H1 (cell line): ENCODE measurements at regions not wholly inside any gene's neighbourhood (a gene's known extent, or its start where the extent isn't known, plus 50 kb on each side); places are given as distances from the start of the nearest gene placed in this dataset.

Experiments
- CTCF ChIA-PET: fragments of 300-600 bp; sonication (Branson Sonifier 250); formaldehyde crosslinking; loops from one replicate; lab custom pipeline; 2021; ENCODE audit not compliant: partially characterized antibody; lab: Charles Lee
- POLR2A ChIA-PET: fragments of 300-600 bp; sonication (Branson Sonifier 250); formaldehyde crosslinking; loops from one replicate; lab custom pipeline; 2021; ENCODE audit warnings: inconsistent platforms; ENCODE audit not compliant: partially characterized antibody; lab: Charles Lee
- DNase-seq, 2 experiments: peaks; one replicate each; pipeline versions ENCODE4 v3.0.0 to v3.0.0-alpha.2; 2010 to 2022; ENCODE audit warnings: low spot score in 2 of 2, low read depth in 1 of 2, mixed read lengths in 1 of 2
- FAIRE-seq: peaks from 2 replicates; lab custom pipeline; 2011; peaks lifted over from hg19 to GRCh38; lab: Jason Lieb, UNC
- H2AFZ ChIP-seq: 2 replicates; pipeline ENCODE4 v1.8.1; 2012; ENCODE audit warnings: low read length, inconsistent platforms
- H2AK5ac ChIP-seq: 2 replicates; pipeline ENCODE4 v1.6.1; 2013; ENCODE audit warnings: low read depth, low read length
- H2BK120ac ChIP-seq: replicated peaks from 2 replicates; pipeline ENCODE3; 2013; ENCODE audit warnings: low read depth, low read length, inconsistent platforms
- H2BK12ac ChIP-seq: 2 replicates; pipeline ENCODE4 v1.6.1; 2013; ENCODE audit warnings: low read depth, low read length
- H2BK15ac ChIP-seq: 2 replicates; pipeline ENCODE4 v1.6.1; 2013; ENCODE audit warnings: low read length
- H2BK20ac ChIP-seq: 2 replicates; pipeline ENCODE4 v1.6.1; 2013; ENCODE audit warnings: low read length
- H2BK5ac ChIP-seq: 2 replicates; pipeline ENCODE4 v1.6.1; 2013; ENCODE audit warnings: low read depth, low read length
- H3K14ac ChIP-seq: 2 replicates; pipeline ENCODE4 v1.6.1; 2013; ENCODE audit warnings: inconsistent platforms; ENCODE audit not compliant: insufficient read length
- H3K18ac ChIP-seq: 2 replicates; pipeline ENCODE4 v1.6.1; 2013; ENCODE audit warnings: low read length; ENCODE audit errors: extremely low read depth
- H3K23ac ChIP-seq: 2 replicates; pipeline ENCODE4 v1.6.1; 2013; ENCODE audit warnings: inconsistent platforms; ENCODE audit not compliant: insufficient read length
- H3K23me2 ChIP-seq: 2 replicates; pipeline ENCODE4 v1.6.1; 2013; ENCODE audit warnings: low read depth, low read length
- H3K27ac ChIP-seq: 2 replicates; pipeline ENCODE4 v1.6.1; 2011; ENCODE audit warnings: low read depth, low read length, inconsistent platforms
- H3K27me3 ChIP-seq, 4 experiments: replicated peaks in 1 of 4; 1 replicate in 1 of 4; 2 replicates in 3 of 4; pipeline versions ENCODE4 v1.6.1 to v1.8.1; 2011 to 2013; ENCODE audit warnings: low read length in 3 of 4, mild to moderate bottlenecking in 3 of 4, inconsistent platforms in 2 of 4, mixed read lengths in 2 of 4, moderate library complexity in 1 of 4; ENCODE audit not compliant: control insufficient read depth in 3 of 4, insufficient read depth in 3 of 4; ENCODE audit errors: extremely low read depth in 1 of 4
- H3K36me3 ChIP-seq, 4 experiments: 2 replicates each; pipeline versions ENCODE4 v1.6.1 to v1.8.1; 2011 to 2013; ENCODE audit warnings: mild to moderate bottlenecking in 4 of 4, low read length in 3 of 4, moderate library complexity in 2 of 4, control low read depth in 1 of 4, inconsistent platforms in 1 of 4; ENCODE audit not compliant: insufficient read depth in 4 of 4, control insufficient read depth in 2 of 4
- H3K4ac ChIP-seq: replicated peaks from 2 replicates; pipeline ENCODE3; 2013; ENCODE audit warnings: low read length, low read depth, mixed read lengths, inconsistent platforms; ENCODE audit not compliant: insufficient read length
- H3K4me1 ChIP-seq, 4 experiments: replicated peaks in 1 of 4; 1 replicate in 1 of 4; 2 replicates in 3 of 4; pipeline versions ENCODE4 v1.6.1 to v1.8.1; 2011 to 2013; ENCODE audit warnings: low read length in 3 of 4, inconsistent platforms in 2 of 4, mixed read lengths in 1 of 4; ENCODE audit not compliant: insufficient read depth in 4 of 4, control insufficient read depth in 3 of 4
- H3K4me2 ChIP-seq, 2 experiments: 2 replicates each; pipeline versions ENCODE4 v1.6.1 to v1.8.1; 2011 to 2013; ENCODE audit warnings: low read depth in 2 of 2, low read length in 2 of 2, control low read depth in 1 of 2, inconsistent platforms in 1 of 2, mild to moderate bottlenecking in 1 of 2; ENCODE audit not compliant: insufficient read depth in 1 of 2
- H3K4me3 ChIP-seq, 4 experiments: fragments of 200-600, 300-600 bp in 1 of 4; sonication (generic), shearing (Covaris generic), sonication (Bioruptor Twin) in 1 of 4; 2 replicates each; pipeline versions ENCODE4 v1.5.1 to v1.8.1; 2011 to 2016; ENCODE audit warnings: low read length in 4 of 4, low read depth in 3 of 4, control low read depth in 2 of 4, inconsistent platforms in 2 of 4, mild to moderate bottlenecking in 2 of 4, mixed read lengths in 1 of 4, moderate library complexity in 1 of 4; ENCODE audit not compliant: insufficient read depth in 2 of 4; ENCODE audit errors: extremely low read depth in 1 of 4
- H3K56ac ChIP-seq: replicated peaks from 2 replicates; pipeline ENCODE3; 2013; ENCODE audit warnings: low read depth, mild to moderate bottlenecking, mixed read lengths, low read length, inconsistent platforms; ENCODE audit not compliant: insufficient read length
- H3K79me1 ChIP-seq: 2 replicates; pipeline ENCODE4 v1.6.1; 2013; ENCODE audit warnings: low read depth, low read length, control low read depth
- H3K79me2 ChIP-seq, 2 experiments: 2 replicates each; pipeline versions ENCODE4 v1.6.1 to v1.8.1; 2012 to 2013; ENCODE audit warnings: low read length in 2 of 2, mild to moderate bottlenecking in 2 of 2, inconsistent platforms in 1 of 2; ENCODE audit not compliant: insufficient read depth in 2 of 2, control insufficient read depth in 1 of 2
- H3K9ac ChIP-seq, 4 experiments: replicated peaks in 1 of 4; 1 replicate in 1 of 4; 2 replicates in 3 of 4; pipeline versions ENCODE4 v1.6.1 to v1.8.1; 2011 to 2013; ENCODE audit warnings: low read depth in 3 of 4, low read length in 3 of 4, control low read depth in 2 of 4, mild to moderate bottlenecking in 2 of 4, moderate library complexity in 2 of 4, inconsistent platforms in 1 of 4; ENCODE audit errors: extremely low read depth in 1 of 4
- H3K9me3 ChIP-seq, 2 experiments: 2 replicates each; pipeline versions ENCODE4 v1.6.1 to v1.8.1; 2012 to 2013; ENCODE audit warnings: mild to moderate bottlenecking in 2 of 2, moderate library complexity in 2 of 2, control low read depth in 1 of 2, inconsistent platforms in 1 of 2, low read depth in 1 of 2, low read length in 1 of 2, mixed read lengths in 1 of 2; ENCODE audit not compliant: insufficient read depth in 2 of 2
- H4K20me1 ChIP-seq, 2 experiments: replicated peaks in 1 of 2; 2 replicates each; pipeline versions ENCODE3 to v1.8.1; 2011 to 2013; ENCODE audit warnings: inconsistent platforms in 2 of 2, low read length in 2 of 2, mild to moderate bottlenecking in 1 of 2; ENCODE audit not compliant: insufficient read depth in 2 of 2, control insufficient read depth in 1 of 2
- H4K5ac ChIP-seq: 2 replicates; pipeline ENCODE4 v1.6.1; 2013; ENCODE audit warnings: low read length, low read depth, mixed read lengths, inconsistent platforms; ENCODE audit not compliant: insufficient read length
- H4K8ac ChIP-seq: 2 replicates; pipeline ENCODE4 v1.8.0; 2013; ENCODE audit warnings: mild to moderate bottlenecking, moderate library complexity, low read length, inconsistent platforms; ENCODE audit not compliant: insufficient read depth; ENCODE audit errors: extremely low read depth
- H4K91ac ChIP-seq: replicated peaks from 2 replicates; pipeline ENCODE3; 2013; ENCODE audit warnings: low read length, mixed read lengths, inconsistent platforms; ENCODE audit not compliant: insufficient read length
- ATF2 ChIP-seq: IDR thresholded peaks from 2 replicates; pipeline ENCODE4 v1.6.1; 2012; ENCODE audit warnings: low read length, inconsistent platforms
- CHD1 ChIP-seq: IDR thresholded peaks from 2 replicates; pipeline ENCODE4 v1.6.1; 2012; ENCODE audit warnings: low read depth, low read length, improper control_type of control experiment
- GABPA ChIP-seq: IDR thresholded peaks from 2 replicates; pipeline ENCODE4 v1.6.1; 2011; ENCODE audit warnings: mild to moderate bottlenecking, low read length, moderate library complexity, borderline replicate concordance; ENCODE audit not compliant: insufficient read depth
- HDAC2 ChIP-seq, 2 experiments: fragments of 300-600 bp in 1 of 2; sonication (generic) in 1 of 2; IDR thresholded peaks; 2 replicates each; pipeline ENCODE4 v1.6.1; 2011 to 2012; ENCODE audit warnings: low read depth in 2 of 2, low read length in 2 of 2, mild to moderate bottlenecking in 2 of 2, moderate library complexity in 2 of 2, borderline replicate concordance in 1 of 2, inconsistent platforms in 1 of 2
- MAFK ChIP-seq: IDR thresholded peaks from 2 replicates; pipeline ENCODE4 v1.6.1; 2012; ENCODE audit warnings: low read depth, mild to moderate bottlenecking, improper control_type of control experiment, low read length
- NRF1 ChIP-seq: IDR thresholded peaks from 2 replicates; pipeline ENCODE4 v1.6.1; 2011; ENCODE audit warnings: mild to moderate bottlenecking, low read depth, low read length, improper control_type of control experiment
- POLR2AphosphoS5 ChIP-seq: IDR thresholded peaks from 2 replicates; pipeline ENCODE4 v1.6.1; 2011; ENCODE audit warnings: low read depth, low read length
- RFX5 ChIP-seq: IDR thresholded peaks from 2 replicates; pipeline ENCODE4 v1.6.1; 2011; ENCODE audit warnings: low read depth, low read length, improper control_type of control experiment, borderline replicate concordance
- SP4 ChIP-seq: IDR thresholded peaks from 2 replicates; pipeline ENCODE4 v1.6.1; 2012; ENCODE audit warnings: low read length, inconsistent platforms
- TBP ChIP-seq: IDR thresholded peaks from 2 replicates; pipeline ENCODE4 v1.6.1; 2011; ENCODE audit warnings: low read depth, low read length, improper control_type of control experiment
- YY1 ChIP-seq: IDR thresholded peaks from 2 replicates; pipeline ENCODE4 v1.6.1; 2011; ENCODE audit warnings: low read depth, mild to moderate bottlenecking, low read length
- WGBS, 2 experiments: shearing (Covaris generic) in 1 of 2; methylation state at CpG; one replicate each; pipeline versions ENCODE4 v1.1.6 to v1.1.7; 2013 to 2015; ENCODE audit warnings: low lambda C conversion rate in 2 of 2, mixed read lengths in 2 of 2, inconsistent platforms in 1 of 2, low coverage in 1 of 2, missing lambda C conversion rate in 1 of 2; ENCODE audit not compliant: insufficient replicate concordance in 2 of 2, insufficient coverage in 1 of 2, insufficient read length in 1 of 2; ENCODE audit errors: extremely low coverage in 1 of 2, missing lambda C conversion rate in 1 of 2; 5-methylcytosine and 5-hydroxymethylcytosine counted together

- Histone ChIP-seq H3K18ac (no peak overlapping the region), H3K56ac (no peak overlapping the region), H3K27me3 (no peaks in the 10 kb centered on the region), H3K14ac (no peak overlapping the region), H3K23ac (no peak overlapping the region), H3K4ac (no peak overlapping the region), H3K4me2 (no peak overlapping the region), H4K91ac (no peak overlapping the region), H3K79me1 (no peaks in the 10 kb centered on the region), H3K4me3 (no peak overlapping the region), H2BK12ac (no peak overlapping the region), H3K4me1 (no peaks in the 10 kb centered on the region), H2AK5ac (0 out of 2 replicates have a peak overlapping the region, but pooled peaks have one; percentile 24), H3K27ac (no peak overlapping the region), H3K36me3 (no peaks in the 10 kb centered on the region), H2BK120ac (no peak overlapping the region), H3K23me2 (no peaks in the 10 kb centered on the region), H4K8ac (no peak overlapping the region), H4K5ac (no peak overlapping the region), H2BK5ac (no peak overlapping the region), H4K20me1 (no peaks in the 10 kb centered on the region), H3K9ac (no peak overlapping the region), H2AFZ (no peak overlapping the region), H2BK20ac (no peak overlapping the region), H3K79me2 (no peaks in the 10 kb centered on the region), H2BK15ac (no peak overlapping the region), H3K9me3 (no peaks in the 10 kb centered on the region)
- CTCF ChIA-PET = interaction anchor here (0.6 to 1.1 kb wide), 3 partner anchors 13 to 268 kb away, joined by 3 to 4 read pairs (median 3); no protein-coding TSS in a partner anchor
- DNase-seq (no peak), FAIRE-seq (no peak)
- POLR2A ChIA-PET = interaction anchor here (0.9 kb wide), 1 partner anchor 10 kb away, joined by 7 read pairs; no protein-coding TSS in a partner anchor
- WGBS, 2 experiments = 94% methylated on average over 6 of the region's 6 CpGs; no CpG with 5 or more reads in 1 of the 2 experiments
- no peak for TF ChIP-seq RFX5
- no peak for TF ChIP-seq NRF1
- TF ChIP-seq HDAC2 (IDR thresholded peaks at IDR 0.05; ENCODE audit: borderline replicate concordance in 1 of 2, low read depth in 2 of 2, low read length in 2 of 2) = no peak
- no peak for TF ChIP-seq GABPA
- TF ChIP-seq CHD1 = no peak
- TF ChIP-seq TBP = no peak
- no peak for TF ChIP-seq SP4
- no peak for TF ChIP-seq ATF2
- TF ChIP-seq POLR2AphosphoS5 = no peak
- TF ChIP-seq YY1 = no peak
- no peak for TF ChIP-seq MAFK
Measured at GRCh38 chr16:17847234-17847795, 376.6 kb upstream of the XYLT1 start.
